Spleen (tissue), 11 donors: ENCODE measurements at regions not wholly inside any gene's neighbourhood (a gene's known extent, or its start where the extent isn't known, plus 50 kb on each side); places are given as distances from the start of the nearest gene placed in this dataset.

Experiments
- DNase-seq: peaks from one replicate; pipeline ENCODE4 v3.0.0-alpha.2; 2020
- H3K27ac ChIP-seq, 8 donors: fragments of 200-600 bp; sonication (generic) in 7 of 8; 1 replicate in 4 of 8; 2 replicates in 4 of 8; pipeline versions ENCODE4 v1.5.0 to v1.8.0; 2016 to 2021; ENCODE audit warnings: inconsistent platforms in 4 of 8, mild to moderate bottlenecking in 4 of 8, moderate library complexity in 1 of 8
- H3K27me3 ChIP-seq, 7 donors: fragments of 200-600 bp; sonication (generic) in 6 of 7; replicated peaks in 1 of 7; 1 replicate in 4 of 7; 2 replicates in 3 of 7; pipeline versions ENCODE4 v1.5.0 to v1.8.0; 2016 to 2021; ENCODE audit warnings: inconsistent platforms in 3 of 7, mild to moderate bottlenecking in 1 of 7
- H3K36me3 ChIP-seq, 6 donors: fragments of 200-600 bp; sonication (generic) in 5 of 6; 1 replicate in 4 of 6; 2 replicates in 2 of 6; pipeline versions ENCODE4 v1.5.0 to v1.8.0; 2016 to 2021; ENCODE audit warnings: inconsistent platforms in 2 of 6
- H3K4me1 ChIP-seq, 6 donors: fragments of 200-600 bp; sonication (generic) in 5 of 6; 1 replicate in 3 of 6; 2 replicates in 3 of 6; pipeline versions ENCODE4 v1.5.0 to v1.8.0; 2016 to 2021; ENCODE audit warnings: inconsistent platforms in 3 of 6
- H3K4me3 ChIP-seq, 8 donors: fragments of 200-600 bp; sonication (generic) in 7 of 8; 1 replicate in 4 of 8; 2 replicates in 4 of 8; pipeline versions ENCODE4 v1.5.0 to v1.8.0; 2016 to 2021; ENCODE audit warnings: inconsistent platforms in 4 of 8, mild to moderate bottlenecking in 4 of 8, moderate library complexity in 2 of 8
- H3K9me3 ChIP-seq, 8 donors: fragments of 200-600 bp; sonication (generic) in 7 of 8; 1 replicate in 4 of 8; 2 replicates in 4 of 8; pipeline versions ENCODE4 v1.5.0 to v1.8.0; 2016 to 2021; ENCODE audit warnings: inconsistent platforms in 4 of 8
- CTCF ChIP-seq, 11 experiments: fragments of 200-600 bp in 7 of 11; fragments of 450-650 bp in 4 of 11; sonication (generic) in 4 of 11; IDR thresholded peaks in 8 of 11; conservative IDR thresholded peaks in 3 of 11; 1 replicate in 7 of 11; 2 replicates in 4 of 11; pipeline versions ENCODE4 v1.4.0 to v1.8.0; 2016 to 2021; ENCODE audit warnings: antibody characterized with exemption in 11 of 11, inconsistent platforms in 4 of 11, mild to moderate bottlenecking in 1 of 11
- POLR2A ChIP-seq, 3 donors: fragments of 450-650 bp; IDR thresholded peaks; one replicate each; pipeline ENCODE4 v1.5.1; 2017; ENCODE audit warnings: antibody characterized with exemption in 3 of 3, mild to moderate bottlenecking in 1 of 3
- POLR2AphosphoS5 ChIP-seq, 3 donors: sonication (generic); formaldehyde crosslinking; IDR thresholded peaks; one replicate each; pipeline ENCODE4 v1.5.1; 2017; ENCODE audit warnings: antibody characterized with exemption in 3 of 3
- WGBS, 5 donors: extraction: QIAGEN DNeasy Blood & Tissue Kit in 3 of 5; methylation state at CpG; one replicate each; pipeline versions ENCODE4 v1.1.5 to v1.1.7; 2013 to 2018; 5-methylcytosine and 5-hydroxymethylcytosine counted together
- intact Hi-C: fragments of 100-400 bp; cut with DNase I; formaldehyde crosslinking; loops from one replicate; pipeline ENCODE4 v1.15.0; 2023; ENCODE audit warnings: low total_unique reads
- donor health status: healthy with polysubstance abuse.
- donor health status: DM: no; HTN: no; CAD: no; lungs with moderate emphysema.
- donor health status: DM: no; HTN: no; CAD: no.
- donor health status: Bipolar disorder and iron deficiency.
- donor health status: healthy.
- donor health status: DM: no; HTN: no; CAD: no.
- donor health status: DM: yes; HTN: yes; CAD: no.

DNA sequence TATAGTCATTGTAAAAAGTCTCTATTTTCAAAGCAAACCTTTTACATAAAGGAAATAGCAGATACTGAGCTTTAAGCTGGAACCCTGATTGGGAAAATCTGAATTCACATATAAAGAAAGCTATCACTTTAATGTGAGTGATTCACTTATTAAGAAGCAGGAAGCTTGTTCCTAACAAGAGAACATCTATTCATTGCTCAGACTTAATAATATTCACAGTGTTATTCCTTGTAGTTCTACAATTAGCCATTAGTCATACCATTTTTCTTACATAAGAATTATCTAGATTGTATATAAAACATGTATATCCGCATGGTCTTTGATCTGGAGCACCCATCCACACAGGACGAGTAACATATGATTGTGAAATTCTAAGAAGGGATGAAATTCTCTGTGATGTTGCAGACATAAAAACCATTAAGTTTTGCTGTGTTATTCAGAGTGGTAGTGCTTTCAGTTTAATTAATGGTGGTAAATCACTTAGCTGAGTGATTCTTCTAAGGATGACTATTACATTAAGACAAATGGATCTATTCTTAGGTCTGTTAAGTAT is 71.1 kb upstream of the FOXQ1 start:
- DNase-seq = no peak
- intact Hi-C loops = no loop called here
- no peak for TF ChIP-seq POLR2A (IDR thresholded peaks at IDR 0.05)
- TF ChIP-seq POLR2AphosphoS5 (IDR thresholded peaks at IDR 0.05) = no peak
- no peak for TF ChIP-seq CTCF (IDR thresholded peaks at IDR 0.05 in 8 of 11, conservative IDR thresholded peaks at IDR 0.05 in 3 of 11)
- WGBS, 5 donors = 76 to 90% (median 83%) methylated on average over 2 of the region's 2 CpGs
- Histone ChIP-seq H3K4me1 (no peaks in the 10 kb centered on the region), H3K36me3 (no peaks in the 10 kb centered on the region), H3K27ac (no peak overlapping the region), H3K27me3 (peaks cover 0 to 42% (median 0%) of the 10 kb centered on the region in 7 donors), H3K4me3 (no peak overlapping the region), H3K9me3 (no peaks in the 10 kb centered on the region)

- intact Hi-C loops = no loop called here
- TF ChIP-seq CTCF (IDR thresholded peaks at IDR 0.05 in 8 of 11, conservative IDR thresholded peaks at IDR 0.05 in 3 of 11) (no peak), POLR2A (IDR thresholded peaks at IDR 0.05) (no peak)
- no peaks in the 10 kb centered on the region for H3K36me3 ChIP-seq
- H3K4me1 ChIP-seq = no peaks in the 10 kb centered on the region
- no peak for DNase-seq
- no peak overlapping the region for H3K4me3 ChIP-seq
- 85 to 93% (median 91%) methylated on average over 7 of the region's 7 CpGs for WGBS, 5 donors
- H3K27me3 ChIP-seq = peaks cover 0 to 44% (median 0%) of the 10 kb centered on the region in 7 donors
- no peak overlapping the region for H3K27ac ChIP-seq
- no peaks in the 10 kb centered on the region for H3K9me3 ChIP-seq
These were observed 72.1 kb upstream of the FOXQ1 start for GRCh38 chr6:1239805-1240204.

DNA sequence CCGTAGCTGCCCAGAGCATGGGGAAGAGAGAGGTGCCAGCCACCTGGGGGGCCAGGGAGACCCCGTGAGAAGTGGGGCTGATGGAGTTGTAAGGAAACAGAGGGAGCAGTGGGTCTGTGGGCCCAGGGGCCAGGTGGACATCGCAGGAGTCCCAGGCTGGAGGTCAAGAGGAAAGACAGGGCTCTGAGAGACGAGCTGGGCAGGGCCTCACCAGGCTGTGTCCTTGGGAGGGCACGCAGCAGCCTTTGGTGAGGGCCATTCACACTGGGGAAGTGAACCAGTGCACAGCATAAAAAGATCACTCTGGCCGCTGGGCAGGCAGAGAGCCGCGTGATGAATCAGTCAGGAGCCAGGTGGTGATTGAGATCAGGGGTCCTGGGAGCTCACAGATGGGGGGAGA is 73.9 kb upstream of the FOXQ1 start:
- Histone ChIP-seq H3K4me1 (no peaks in the 10 kb centered on the region), H3K27ac (no peak overlapping the region), H3K27me3 (peaks cover 0 to 43% (median 0%) of the 10 kb centered on the region in 7 donors), H3K36me3 (no peaks in the 10 kb centered on the region), H3K4me3 (no peak overlapping the region), H3K9me3 (no peaks in the 10 kb centered on the region)
- intact Hi-C loops = no loop called here
- no peak for DNase-seq
- TF ChIP-seq CTCF (IDR thresholded peaks at IDR 0.05 in 8 of 11, conservative IDR thresholded peaks at IDR 0.05 in 3 of 11) = no peak
- no peak for TF ChIP-seq POLR2A (IDR thresholded peaks at IDR 0.05)
- TF ChIP-seq POLR2AphosphoS5 (IDR thresholded peaks at IDR 0.05) = no peak
- 72 to 82% (median 78%) methylated on average over 8 of the region's 8 CpGs for WGBS, 5 donors

- no peak overlapping the region for H3K27ac ChIP-seq
- no peaks in the 10 kb centered on the region for H3K36me3 ChIP-seq
- intact Hi-C loops = no loop called here
- H3K4me1 ChIP-seq = no peaks in the 10 kb centered on the region
- TF ChIP-seq POLR2AphosphoS5 (IDR thresholded peaks at IDR 0.05) (no peak), CTCF (IDR thresholded peaks at IDR 0.05 in 8 of 11, conservative IDR thresholded peaks at IDR 0.05 in 3 of 11) (no peak), POLR2A (IDR thresholded peaks at IDR 0.05) (no peak)
- H3K27me3 ChIP-seq = peaks cover 0 to 39% (median 0%) of the 10 kb centered on the region in 7 donors
- no peaks in the 10 kb centered on the region for H3K9me3 ChIP-seq
- H3K4me3 ChIP-seq = no peak overlapping the region
- no peak for DNase-seq
- 79 to 89% (median 86%) methylated on average over 15 of the region's 15 CpGs for WGBS, 5 donors
These were observed 74.3 kb upstream of the FOXQ1 start for GRCh38 chr6:1237636-1238035.
